MM.1S (cell line): ENCODE measurements at regions not wholly inside any gene's neighbourhood (a gene's known extent, or its start where the extent isn't known, plus 50 kb on each side); places are given as distances from the start of the nearest gene placed in this dataset.

Source experiments
- CTCF ChIP-seq: fragments of 300-600 bp; sonication (generic); IDR thresholded peaks from 2 replicates; pipeline ENCODE4 v1.5.1; 2016; ENCODE audit warnings: antibody characterized with exemption, low read length, mixed read lengths
- EZH2 ChIP-seq: fragments of 300-600 bp; sonication (generic); optimal IDR thresholded peaks from 2 replicates; pipeline ENCODE3; 2017; ENCODE audit warnings: low read depth, mild to moderate bottlenecking, antibody characterized with exemption, low read length, mixed read lengths
- EZH2phosphoT487 ChIP-seq: fragments of 300-600 bp; sonication (generic); IDR thresholded peaks from 2 replicates; pipeline ENCODE4 v1.6.1; 2018; ENCODE audit warnings: antibody characterized with exemption, low read length

DNA sequence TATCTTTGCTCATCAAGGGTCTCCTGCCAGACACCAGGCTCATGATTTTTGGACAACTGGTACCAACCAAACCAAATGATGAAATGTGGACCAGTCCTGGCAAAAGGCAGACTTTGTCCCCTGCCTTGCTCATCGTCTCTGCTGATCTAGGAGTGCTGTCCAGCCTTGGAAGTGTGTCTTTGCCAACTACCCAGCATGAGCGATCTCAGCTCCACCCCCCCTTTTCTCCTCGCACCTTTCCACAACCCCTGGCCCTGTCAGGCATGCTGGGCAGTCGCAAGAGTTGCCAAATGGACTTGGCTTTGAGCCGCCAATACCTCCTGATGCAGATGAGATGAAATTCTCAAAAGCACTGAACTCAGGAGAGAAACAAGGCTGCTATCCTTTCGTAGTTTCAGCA lies 174.3 kb downstream of the KCNA5 start:
- no peak for TF ChIP-seq CTCF
- no peak for TF ChIP-seq EZH2
- TF ChIP-seq EZH2phosphoT487: no peak
